ENCODE measurements at regions not wholly inside any gene's neighbourhood (a gene's known extent, or its start where the extent isn't known, plus 50 kb on each side); places are given as distances from the start of the nearest gene placed in this dataset.

DNA sequence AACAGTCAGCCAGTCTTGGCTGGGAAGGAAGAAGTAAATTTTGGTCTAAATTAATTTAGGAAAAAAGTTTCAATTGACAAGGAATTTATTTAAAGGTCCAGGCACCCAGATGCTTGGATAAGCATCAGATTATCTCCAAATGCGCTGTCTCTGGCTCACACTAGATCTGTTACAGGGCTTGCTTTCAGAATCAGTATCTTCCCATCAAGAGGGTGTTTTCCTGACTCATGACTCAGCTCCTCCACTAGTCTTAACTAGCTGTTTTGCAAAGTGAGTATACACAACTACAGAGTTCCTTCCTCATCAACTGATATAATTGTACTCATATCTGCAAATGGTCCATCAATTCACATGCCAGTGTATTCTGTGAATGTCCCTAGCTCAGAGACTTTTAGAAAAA is 482.1 kb upstream of the CPEB2 start:
- Histone ChIP-seq H3K9me3 (ENCODE audit: control insufficient read depth, insufficient read depth, low read length) (no peaks in the 10 kb centered on the region), H3F3A (ENCODE audit: control insufficient read depth, insufficient read depth) (no peaks in the 10 kb centered on the region), H3K27me3 (ENCODE audit: control insufficient read depth, low read length) (no peaks in the 10 kb centered on the region), H3K27ac (ENCODE audit: low read depth, low read length) (no peak overlapping the region), H3K4me3 (ENCODE audit: low read length) (no peak overlapping the region), H3K4me1 (ENCODE audit: control insufficient read depth, low read length) (no peaks in the 10 kb centered on the region), H3K79me2 (ENCODE audit: control insufficient read depth, low read length) (no peaks in the 10 kb centered on the region), H4K20me1 (ENCODE audit: control insufficient read depth, insufficient read depth, low read depth, low read length) (no peaks in the 10 kb centered on the region), H3K36me3 (ENCODE audit: control insufficient read depth, low read length) (no peaks in the 10 kb centered on the region), H3K4me2 (ENCODE audit: low read length) (no peak overlapping the region), H3K9me2 (replicated peaks; ENCODE audit: control insufficient read depth, low read length) (no peaks in the 10 kb centered on the region)
- TF ChIP-seq EZH2phosphoT487 (IDR thresholded peaks at IDR 0.05; ENCODE audit: borderline replicate concordance, low read length) (no peak), CTCF (IDR thresholded peaks at IDR 0.05; ENCODE audit: low read depth, low read length, poor library complexity, severe bottlenecking) (no peak)

DNA sequence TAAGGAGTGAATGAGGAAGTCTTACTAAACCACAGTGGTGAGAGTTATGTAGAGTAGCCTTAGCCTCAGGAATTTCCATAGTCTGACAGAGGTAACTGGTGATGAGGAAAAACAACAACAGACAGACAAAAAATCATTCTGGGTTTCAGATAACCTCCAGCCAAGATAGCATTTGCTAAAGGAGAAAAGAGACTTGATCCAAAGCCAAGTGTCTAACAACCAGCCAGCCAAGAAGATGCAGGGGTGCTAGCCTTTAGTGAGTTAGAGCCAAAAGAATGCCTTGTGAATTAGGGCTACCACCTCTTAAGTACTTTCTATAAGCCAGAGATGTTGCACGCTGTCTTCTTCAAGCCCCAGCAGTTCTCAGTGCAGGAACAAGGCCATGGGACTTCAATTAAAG is 478.0 kb upstream of the CPEB2 start:
- no peaks in the 10 kb centered on the region for H3K9me2 ChIP-seq (replicated peaks; ENCODE audit: control insufficient read depth, low read length)
- H3K4me3 ChIP-seq (ENCODE audit: low read length), result no peak overlapping the region
- H3K4me2 ChIP-seq (ENCODE audit: low read length), result no peak overlapping the region
- no peaks in the 10 kb centered on the region for H4K20me1 ChIP-seq (ENCODE audit: control insufficient read depth, insufficient read depth, low read depth, low read length)
- no peaks in the 10 kb centered on the region for H3K4me1 ChIP-seq (ENCODE audit: control insufficient read depth, low read length)
- H3K79me2 ChIP-seq (ENCODE audit: control insufficient read depth, low read length), result no peaks in the 10 kb centered on the region
- H3K27me3 ChIP-seq (ENCODE audit: control insufficient read depth, low read length), result no peaks in the 10 kb centered on the region
- TF ChIP-seq EZH2phosphoT487 (IDR thresholded peaks at IDR 0.05; ENCODE audit: borderline replicate concordance, low read length) (no peak), CTCF (IDR thresholded peaks at IDR 0.05; ENCODE audit: low read depth, low read length, poor library complexity, severe bottlenecking) (no peak)
- H3F3A ChIP-seq (ENCODE audit: control insufficient read depth, insufficient read depth), result no peaks in the 10 kb centered on the region
- no peaks in the 10 kb centered on the region for H3K36me3 ChIP-seq (ENCODE audit: control insufficient read depth, low read length)
- no peak overlapping the region for H3K27ac ChIP-seq (ENCODE audit: low read depth, low read length)
- H3K9me3 ChIP-seq (ENCODE audit: control insufficient read depth, insufficient read depth, low read length), result no peaks in the 10 kb centered on the region

DNA sequence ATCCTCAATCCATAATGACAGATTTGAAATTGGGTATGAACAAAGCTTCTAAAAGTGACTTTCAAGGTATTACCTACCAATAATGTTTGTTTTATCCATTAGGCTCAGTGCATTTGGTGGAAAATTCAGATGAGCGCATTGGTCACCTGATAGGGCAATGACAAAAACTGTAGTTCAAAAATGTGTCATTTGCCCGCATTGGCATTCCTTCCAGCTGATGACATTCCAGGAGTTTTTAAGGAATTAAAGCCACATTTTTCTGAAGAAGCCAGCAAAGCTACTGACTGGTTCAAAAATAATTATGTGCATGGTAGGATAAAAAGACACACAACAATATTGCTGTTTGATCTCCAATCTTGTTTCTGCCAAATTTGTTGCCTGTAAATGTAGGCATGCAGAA is 473.4 kb upstream of the CPEB2 start:
- Histone ChIP-seq H3K4me2 (ENCODE audit: low read length) (no peak overlapping the region), H3K9me3 (ENCODE audit: control insufficient read depth, insufficient read depth, low read length) (no peaks in the 10 kb centered on the region; the same call in 1 of the 2 replicates)

More for the DNA sequence above, 473.4 kb upstream of the CPEB2 start:
- Histone ChIP-seq H3K9me2 (replicated peaks; ENCODE audit: control insufficient read depth, low read length) (no peaks in the 10 kb centered on the region), H3K4me1 (ENCODE audit: control insufficient read depth, low read length) (no peaks in the 10 kb centered on the region), H3K27ac (ENCODE audit: low read depth, low read length) (no peak overlapping the region), H3K4me3 (ENCODE audit: low read length) (no peak overlapping the region), H4K20me1 (ENCODE audit: control insufficient read depth, insufficient read depth, low read depth, low read length) (no peaks in the 10 kb centered on the region), H3K36me3 (ENCODE audit: control insufficient read depth, low read length) (no peaks in the 10 kb centered on the region), H3F3A (ENCODE audit: control insufficient read depth, insufficient read depth) (no peaks in the 10 kb centered on the region), H3K79me2 (ENCODE audit: control insufficient read depth, low read length) (no peaks in the 10 kb centered on the region), H3K27me3 (ENCODE audit: control insufficient read depth, low read length) (no peaks in the 10 kb centered on the region)
- TF ChIP-seq EZH2phosphoT487 (IDR thresholded peaks at IDR 0.05; ENCODE audit: borderline replicate concordance, low read length), result no peak
- TF ChIP-seq CTCF (IDR thresholded peaks at IDR 0.05; ENCODE audit: low read depth, low read length, poor library complexity, severe bottlenecking), result no peak

Measured in DOHH2 (cell line).